Tibial artery (tissue), 4 donors: ENCODE measurements at regions not wholly inside any gene's neighbourhood (a gene's known extent, or its start where the extent isn't known, plus 50 kb on each side); places are given as distances from the start of the nearest gene placed in this dataset.
"Not testable (repeated sequence)": the region's sequence is repeated elsewhere in the genome, so short reads cannot be mapped to it uniquely, and the experiment has no call there.

Source experiments
- DNase-seq, 2 donors: peaks; one replicate each; pipeline ENCODE4 v3.0.0-alpha.2; 2019
- H3K27ac ChIP-seq, 2 donors: fragments of 200-600 bp; sonication (generic) in 1 of 2; 1 replicate in 1 of 2; 2 replicates in 1 of 2; pipeline ENCODE4 v1.5.1; 2018 to 2019; ENCODE audit warnings: mild to moderate bottlenecking in 1 of 2
- H3K27me3 ChIP-seq, 2 donors: fragments of 200-600 bp; sonication (generic) in 1 of 2; one replicate each; pipeline versions ENCODE4 v1.5.1 to v1.6.0; 2016 to 2019
- H3K36me3 ChIP-seq, 3 donors: fragments of 200-600 bp; sonication (generic) in 2 of 3; one replicate each; pipeline ENCODE4 v1.5.1; 2016 to 2019; ENCODE audit warnings: mild to moderate bottlenecking in 2 of 3
- H3K4me1 ChIP-seq, 4 donors: fragments of 200-600 bp; sonication (generic) in 2 of 4; 1 replicate in 3 of 4; 2 replicates in 1 of 4; pipeline ENCODE4 v1.5.1; 2016 to 2019
- H3K4me3 ChIP-seq, 2 donors: fragments of 200-600 bp; sonication (generic) in 1 of 2; 1 replicate in 1 of 2; 2 replicates in 1 of 2; pipeline ENCODE4 v1.5.1; 2018 to 2019; ENCODE audit warnings: mild to moderate bottlenecking in 2 of 2
- H3K9me3 ChIP-seq, 3 donors: fragments of 200-600 bp; sonication (generic) in 1 of 3; one replicate each; pipeline ENCODE4 v1.5.1; 2016 to 2019
- intact Hi-C: fragments of 100-400 bp; cut with DNase I; formaldehyde crosslinking; loops from one replicate; pipeline ENCODE4 v1.15.0; 2023; ENCODE audit warnings: low total_unique reads
- TF ChIP-seq, protein P1 (sequence below), 2 experiments: fragments of 200-600 bp in 1 of 2; fragments of 450-650 bp in 1 of 2; IDR thresholded peaks; one replicate each; pipeline ENCODE4 v1.5.1; 2017 to 2019; ENCODE audit warnings: antibody characterized with exemption in 2 of 2, mild to moderate bottlenecking in 1 of 2, moderate library complexity in 1 of 2

- DNase-seq: no peak
These were observed 160.9 kb upstream of the SMIM30 start for GRCh38 chr7:113279256-113279655.

DNA sequence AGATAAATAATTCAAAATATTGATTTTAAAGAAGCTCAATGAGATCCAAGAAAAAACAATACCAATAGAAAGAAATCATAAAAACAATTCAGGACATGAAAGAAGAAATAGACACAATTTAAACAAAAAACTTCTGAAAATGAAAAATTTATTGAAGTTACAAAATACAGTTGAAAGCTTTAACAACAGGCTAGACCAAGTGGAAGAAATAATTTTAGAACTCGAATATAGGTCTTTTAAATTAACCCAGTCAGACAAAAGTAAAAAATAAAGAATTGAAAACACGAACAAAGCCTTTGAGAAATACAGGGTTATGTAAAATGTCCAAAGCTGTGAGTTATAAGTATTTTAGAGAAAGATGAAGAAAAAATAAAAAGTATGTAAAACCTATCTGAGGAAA, 152.4 kb upstream of the SMIM30 start:
- Histone ChIP-seq H3K36me3 (no peaks in the 10 kb centered on the region), H3K4me3 (no peak overlapping the region), H3K27me3 (no peaks in the 10 kb centered on the region), H3K9me3 (peaks cover 4 to 14% (median 10%) of the 10 kb centered on the region in 3 donors), H3K4me1 (no peaks in the 10 kb centered on the region), H3K27ac (no peak overlapping the region)
- TF ChIP-seq, protein P1, sequence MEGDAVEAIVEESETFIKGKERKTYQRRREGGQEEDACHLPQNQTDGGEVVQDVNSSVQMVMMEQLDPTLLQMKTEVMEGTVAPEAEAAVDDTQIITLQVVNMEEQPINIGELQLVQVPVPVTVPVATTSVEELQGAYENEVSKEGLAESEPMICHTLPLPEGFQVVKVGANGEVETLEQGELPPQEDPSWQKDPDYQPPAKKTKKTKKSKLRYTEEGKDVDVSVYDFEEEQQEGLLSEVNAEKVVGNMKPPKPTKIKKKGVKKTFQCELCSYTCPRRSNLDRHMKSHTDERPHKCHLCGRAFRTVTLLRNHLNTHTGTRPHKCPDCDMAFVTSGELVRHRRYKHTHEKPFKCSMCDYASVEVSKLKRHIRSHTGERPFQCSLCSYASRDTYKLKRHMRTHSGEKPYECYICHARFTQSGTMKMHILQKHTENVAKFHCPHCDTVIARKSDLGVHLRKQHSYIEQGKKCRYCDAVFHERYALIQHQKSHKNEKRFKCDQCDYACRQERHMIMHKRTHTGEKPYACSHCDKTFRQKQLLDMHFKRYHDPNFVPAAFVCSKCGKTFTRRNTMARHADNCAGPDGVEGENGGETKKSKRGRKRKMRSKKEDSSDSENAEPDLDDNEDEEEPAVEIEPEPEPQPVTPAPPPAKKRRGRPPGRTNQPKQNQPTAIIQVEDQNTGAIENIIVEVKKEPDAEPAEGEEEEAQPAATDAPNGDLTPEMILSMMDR (IDR thresholded peaks at IDR 0.05): no peak
- DNase-seq: no peak
- intact Hi-C loops: no loop called here

More at GRCh38 chr7:113279256-113279655, 160.9 kb upstream of the SMIM30 start:
- H3K27ac ChIP-seq: no peak overlapping the region
- H3K4me3 ChIP-seq: no peak overlapping the region
- H3K9me3 ChIP-seq: peaks cover 0 to 5% (median 4%) of the 10 kb centered on the region in 3 donors
- no peaks in the 10 kb centered on the region for H3K36me3 ChIP-seq
- TF ChIP-seq, protein P1 (IDR thresholded peaks at IDR 0.05): no peak
- no peaks in the 10 kb centered on the region for H3K4me1 ChIP-seq
- no peaks in the 10 kb centered on the region for H3K27me3 ChIP-seq
- intact Hi-C loops: no loop called here

GRCh38 chr7:113269592-113269991, 151.2 kb upstream of the SMIM30 start:
- H3K4me1 ChIP-seq, H3K27ac ChIP-seq, H3K36me3 ChIP-seq, intact Hi-C loops, H3K4me3 ChIP-seq, DNase-seq, H3K9me3 ChIP-seq, H3K27me3 ChIP-seq: not testable (repeated sequence)

DNA sequence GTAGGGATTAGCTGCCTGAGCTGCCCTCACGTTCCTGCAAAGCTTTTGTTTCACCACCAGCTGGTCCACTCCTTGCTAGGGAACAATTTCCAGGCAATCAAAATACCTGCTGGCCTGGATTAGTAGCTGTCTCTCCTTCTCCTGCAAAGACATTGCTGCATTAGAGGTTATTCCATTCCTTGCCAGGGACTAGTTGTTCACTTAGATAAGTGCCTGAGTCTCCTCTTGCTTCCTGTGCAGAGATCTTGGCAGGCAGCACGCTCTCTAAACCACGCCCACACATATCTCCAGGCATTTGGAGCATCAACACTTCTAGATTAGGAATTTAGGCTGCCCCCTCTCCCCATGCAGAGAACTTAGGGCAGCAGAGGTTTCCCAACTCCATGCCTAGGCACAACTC, 150.4 kb upstream of the SMIM30 start:
- TF ChIP-seq, protein P1 (IDR thresholded peaks at IDR 0.05): no peak
- peaks cover 4 to 8% (median 7%) of the 10 kb centered on the region in 3 donors for H3K9me3 ChIP-seq
- no peak overlapping the region for H3K4me3 ChIP-seq
- H3K27ac ChIP-seq: no peak overlapping the region
- H3K36me3 ChIP-seq: no peaks in the 10 kb centered on the region
- DNase-seq: no peak
- no peaks in the 10 kb centered on the region for H3K27me3 ChIP-seq
- intact Hi-C loops: no loop called here
- no peaks in the 10 kb centered on the region for H3K4me1 ChIP-seq

GRCh38 chr7:113267885-113268284, 149.5 kb upstream of the SMIM30 start:
- no peaks in the 10 kb centered on the region for H3K27me3 ChIP-seq
- TF ChIP-seq, protein P1 (IDR thresholded peaks at IDR 0.05): no peak
- no peak for DNase-seq
- H3K9me3 ChIP-seq: peaks cover 4 to 8% (median 7%) of the 10 kb centered on the region in 3 donors
- H3K4me3 ChIP-seq: no peak overlapping the region
- intact Hi-C loops: no loop called here
- no peak overlapping the region for H3K27ac ChIP-seq
- no peaks in the 10 kb centered on the region for H3K36me3 ChIP-seq
- H3K4me1 ChIP-seq: no peaks in the 10 kb centered on the region

GRCh38 chr7:113267271-113267670, 148.9 kb upstream of the SMIM30 start:
- DNase-seq: no peak
- H3K36me3 ChIP-seq: no peaks in the 10 kb centered on the region
- peaks cover 2 to 8% (median 7%) of the 10 kb centered on the region in 3 donors for H3K9me3 ChIP-seq
- H3K4me1 ChIP-seq: no peaks in the 10 kb centered on the region
- H3K27me3 ChIP-seq: no peaks in the 10 kb centered on the region
- intact Hi-C loops: no loop called here
- H3K27ac ChIP-seq: no peak overlapping the region
- TF ChIP-seq, protein P1 (IDR thresholded peaks at IDR 0.05): no peak
- no peak overlapping the region for H3K4me3 ChIP-seq
